DND-41 (cell line): ENCODE measurements at regions not wholly inside any gene's neighbourhood (a gene's known extent, or its start where the extent isn't known, plus 50 kb on each side); places are given as distances from the start of the nearest gene placed in this dataset.

Experiments used
- ATAC-seq: fragments of 200-7000 bp; cut with Tn5 transposase; 3 replicates; pipeline ENCODE4 v1.9.1; 2021; ENCODE audit warnings: low read depth; ENCODE audit not compliant: insufficient read depth
- DNase-seq: peaks from one replicate; pipeline ENCODE4 v3.0.0-alpha.2; 2020
- H2AFZ ChIP-seq: 2 replicates; pipeline ENCODE4 v1.6.0; 2012; ENCODE audit warnings: low read depth, low read length
- H3K27ac ChIP-seq: 2 replicates; pipeline ENCODE4 v1.5.1; 2012; ENCODE audit warnings: low read length, inconsistent platforms
- H3K27me3 ChIP-seq: fragments of 200-600 bp; sonication (generic); 2 replicates; pipeline ENCODE4 v1.6.0; 2012; ENCODE audit warnings: low read length, mild to moderate bottlenecking, inconsistent platforms; ENCODE audit not compliant: insufficient read depth, poor library complexity
- H3K36me3 ChIP-seq: 2 replicates; pipeline ENCODE4 v1.5.1; 2012; ENCODE audit warnings: low read length, inconsistent platforms; ENCODE audit not compliant: insufficient read depth
- H3K4me1 ChIP-seq: 2 replicates; pipeline ENCODE4 v1.5.1; 2012; ENCODE audit warnings: mild to moderate bottlenecking, low read length; ENCODE audit not compliant: insufficient read depth
- H3K4me2 ChIP-seq: 2 replicates; pipeline ENCODE4 v1.6.0; 2012; ENCODE audit warnings: mild to moderate bottlenecking, moderate library complexity, low read length, inconsistent platforms; ENCODE audit not compliant: insufficient read depth
- H3K4me3 ChIP-seq, 2 experiments: fragments of 200-600 bp in 1 of 2; shearing (Covaris generic) in 1 of 2; 2 replicates each; pipeline ENCODE4 v1.5.1; 2012 to 2016; ENCODE audit warnings: inconsistent platforms in 2 of 2, low read length in 2 of 2, mild to moderate bottlenecking in 2 of 2, low read depth in 1 of 2, moderate library complexity in 1 of 2
- H3K79me2 ChIP-seq: 2 replicates; pipeline ENCODE4 v1.6.0; 2012; ENCODE audit warnings: low read length, inconsistent platforms; ENCODE audit not compliant: insufficient read depth
- H3K9ac ChIP-seq: 2 replicates; pipeline ENCODE4 v1.6.0; 2012; ENCODE audit warnings: low read depth, mild to moderate bottlenecking, inconsistent platforms, low read length, moderate library complexity
- H3K9me3 ChIP-seq: 2 replicates; pipeline ENCODE4 v1.5.1; 2012; ENCODE audit warnings: low read length, moderate library complexity, mild to moderate bottlenecking, inconsistent platforms; ENCODE audit not compliant: insufficient read depth, severe bottlenecking
- H4K20me1 ChIP-seq: 2 replicates; pipeline ENCODE4 v1.6.0; 2012; ENCODE audit warnings: low read length; ENCODE audit not compliant: insufficient read depth
- EZH2 ChIP-seq: IDR thresholded peaks from 3 replicates; pipeline ENCODE4 v1.6.1; 2012; ENCODE audit warnings: borderline replicate concordance, low read depth, mild to moderate bottlenecking, moderate library complexity, low read length, inconsistent platforms; ENCODE audit not compliant: severe bottlenecking
- TF ChIP-seq, protein P1 (sequence below): IDR thresholded peaks from 2 replicates; pipeline ENCODE4 v1.5.1; 2012; ENCODE audit warnings: borderline replicate concordance, low read length, moderate library complexity, mild to moderate bottlenecking; ENCODE audit not compliant: poor library complexity, severe bottlenecking; ENCODE audit errors: extremely low read depth

GRCh38 chr18:61244632-61245031 is 88.6 kb upstream of the CDH20 start:
- H3K4me2 ChIP-seq: no peak overlapping the region
- ATAC-seq (no peak), DNase-seq (no peak)
- peaks cover 4% of the 10 kb centered on the region for H3K27me3 ChIP-seq
- H3K9ac ChIP-seq: no peak overlapping the region
- no peak overlapping the region for H3K27ac ChIP-seq
- H3K36me3 ChIP-seq: no peaks in the 10 kb centered on the region
- TF ChIP-seq, protein P1, sequence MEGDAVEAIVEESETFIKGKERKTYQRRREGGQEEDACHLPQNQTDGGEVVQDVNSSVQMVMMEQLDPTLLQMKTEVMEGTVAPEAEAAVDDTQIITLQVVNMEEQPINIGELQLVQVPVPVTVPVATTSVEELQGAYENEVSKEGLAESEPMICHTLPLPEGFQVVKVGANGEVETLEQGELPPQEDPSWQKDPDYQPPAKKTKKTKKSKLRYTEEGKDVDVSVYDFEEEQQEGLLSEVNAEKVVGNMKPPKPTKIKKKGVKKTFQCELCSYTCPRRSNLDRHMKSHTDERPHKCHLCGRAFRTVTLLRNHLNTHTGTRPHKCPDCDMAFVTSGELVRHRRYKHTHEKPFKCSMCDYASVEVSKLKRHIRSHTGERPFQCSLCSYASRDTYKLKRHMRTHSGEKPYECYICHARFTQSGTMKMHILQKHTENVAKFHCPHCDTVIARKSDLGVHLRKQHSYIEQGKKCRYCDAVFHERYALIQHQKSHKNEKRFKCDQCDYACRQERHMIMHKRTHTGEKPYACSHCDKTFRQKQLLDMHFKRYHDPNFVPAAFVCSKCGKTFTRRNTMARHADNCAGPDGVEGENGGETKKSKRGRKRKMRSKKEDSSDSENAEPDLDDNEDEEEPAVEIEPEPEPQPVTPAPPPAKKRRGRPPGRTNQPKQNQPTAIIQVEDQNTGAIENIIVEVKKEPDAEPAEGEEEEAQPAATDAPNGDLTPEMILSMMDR: no peak
- TF ChIP-seq EZH2: no peak
- no peak overlapping the region for H3K4me3 ChIP-seq
- no peak overlapping the region for H2AFZ ChIP-seq
- H4K20me1 ChIP-seq: no peaks in the 10 kb centered on the region
- no peaks in the 10 kb centered on the region for H3K4me1 ChIP-seq
- no peaks in the 10 kb centered on the region for H3K9me3 ChIP-seq
- H3K79me2 ChIP-seq: no peaks in the 10 kb centered on the region

- Histone ChIP-seq H3K79me2 (no peaks in the 10 kb centered on the region), H3K9ac (no peak overlapping the region), H3K4me1 (no peaks in the 10 kb centered on the region), H3K27ac (no peak overlapping the region), H3K4me3 (no peak overlapping the region), H3K27me3 (peaks cover 4% of the 10 kb centered on the region), H4K20me1 (no peaks in the 10 kb centered on the region), H3K9me3 (no peaks in the 10 kb centered on the region), H2AFZ (no peak overlapping the region), H3K36me3 (no peaks in the 10 kb centered on the region), H3K4me2 (no peak overlapping the region)
- no peak for ATAC-seq
- no peak for DNase-seq
- TF ChIP-seq EZH2: no peak
- TF ChIP-seq, protein P1: no peak
Measured at GRCh38 chr18:61245276-61245675, 88.0 kb upstream of the CDH20 start.

GRCh38 chr18:61248589-61248988 is 84.6 kb upstream of the CDH20 start:
- DNase-seq (no peak), ATAC-seq (no peak)
- no peaks in the 10 kb centered on the region for H3K4me1 ChIP-seq
- no peaks in the 10 kb centered on the region for H4K20me1 ChIP-seq
- H3K9ac ChIP-seq: no peak overlapping the region
- no peak overlapping the region for H3K27ac ChIP-seq
- H3K4me2 ChIP-seq: no peak overlapping the region
- no peaks in the 10 kb centered on the region for H3K27me3 ChIP-seq
- TF ChIP-seq EZH2: no peak
- TF ChIP-seq, protein P1: no peak
- no peaks in the 10 kb centered on the region for H3K9me3 ChIP-seq
- H3K79me2 ChIP-seq: no peaks in the 10 kb centered on the region
- no peaks in the 10 kb centered on the region for H3K36me3 ChIP-seq
- H3K4me3 ChIP-seq: no peak overlapping the region
- H2AFZ ChIP-seq: no peak overlapping the region

DNA sequence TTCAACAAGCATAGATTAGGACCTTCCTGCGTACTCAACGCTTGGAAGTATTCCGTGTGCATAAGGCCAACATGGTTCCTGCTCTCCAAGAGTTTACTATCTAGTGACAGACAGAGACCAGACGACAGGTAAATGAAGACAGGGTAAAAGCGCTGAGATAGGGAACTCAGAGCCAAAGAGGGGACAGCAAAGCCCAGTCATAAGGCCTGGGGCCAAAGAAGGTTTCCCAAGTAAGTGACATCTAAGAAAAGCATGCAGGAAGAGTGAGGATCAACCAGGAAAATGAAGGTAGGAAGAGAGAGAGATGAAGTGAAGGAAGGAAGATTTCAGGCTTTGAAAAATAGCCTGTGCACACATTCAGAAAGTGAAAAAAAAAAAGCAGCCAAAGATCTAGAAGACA is 76.9 kb upstream of the CDH20 start:
- H3K9me3 ChIP-seq: no peaks in the 10 kb centered on the region
- H4K20me1 ChIP-seq: no peaks in the 10 kb centered on the region
- no peaks in the 10 kb centered on the region for H3K4me1 ChIP-seq
- DNase-seq (no peak), ATAC-seq (no peak)
- no peak overlapping the region for H3K9ac ChIP-seq
- TF ChIP-seq, protein P1: no peak
- no peak for TF ChIP-seq EZH2
- no peak overlapping the region for H2AFZ ChIP-seq
- H3K4me2 ChIP-seq: no peak overlapping the region
- no peak overlapping the region for H3K4me3 ChIP-seq
- H3K27ac ChIP-seq: no peak overlapping the region
- no peaks in the 10 kb centered on the region for H3K36me3 ChIP-seq
- H3K79me2 ChIP-seq: no peaks in the 10 kb centered on the region
- H3K27me3 ChIP-seq: no peaks in the 10 kb centered on the region
